ENCODE measurements at regions not wholly inside any gene's neighbourhood (a gene's known extent, or its start where the extent isn't known, plus 50 kb on each side); places are given as distances from the start of the nearest gene placed in this dataset.

- DNase-seq (ENCODE audit: low read depth): no peak
These were observed 819.5 kb downstream of the BCL11A start for GRCh38 chr2:59733970-59734369.

GRCh38 chr2:59733567-59733930 is 819.9 kb downstream of the BCL11A start:
- no peak for DNase-seq (ENCODE audit: low read depth)

- no peak for DNase-seq (ENCODE audit: low read depth)
These were observed 820.4 kb downstream of the BCL11A start for GRCh38 chr2:59732871-59733566.

GRCh38 chr2:59727121-59727590 is 826.3 kb downstream of the BCL11A start:
- no peak for DNase-seq (ENCODE audit: low read depth)

- DNase-seq (ENCODE audit: low read depth): no peak
These were observed 827.0 kb downstream of the BCL11A start for GRCh38 chr2:59726228-59727120.

GRCh38 chr2:59724746-59725145 is 828.7 kb downstream of the BCL11A start:
- no peak for DNase-seq (ENCODE audit: low read depth)

- DNase-seq (ENCODE audit: low read depth): no peak
These were observed 833.1 kb downstream of the BCL11A start for GRCh38 chr2:59720296-59720866.

- DNase-seq (ENCODE audit: low read depth): no peak
These were observed 839.9 kb downstream of the BCL11A start for GRCh38 chr2:59713577-59713976.

GRCh38 chr2:59711121-59711520 is 842.3 kb downstream of the BCL11A start:
- no peak for DNase-seq (ENCODE audit: low read depth)

- no peak for DNase-seq (ENCODE audit: low read depth)
These were observed 846.7 kb downstream of the BCL11A start for GRCh38 chr2:59706729-59707128.

GRCh38 chr2:59703796-59704195 is 849.7 kb downstream of the BCL11A start:
- no peak for DNase-seq (ENCODE audit: low read depth)

- no peak for DNase-seq (ENCODE audit: low read depth)
These were observed 851.4 kb downstream of the BCL11A start for GRCh38 chr2:59702026-59702425.

GRCh38 chr2:59701271-59701994 is 852.0 kb downstream of the BCL11A start:
- no peak for DNase-seq (ENCODE audit: low read depth)

GRCh38 chr2:59694176-59694575 is 859.3 kb downstream of the BCL11A start:
- DNase-seq (ENCODE audit: low read depth): no peak

GRCh38 chr2:59693231-59693959 is 860.1 kb downstream of the BCL11A start:
- no peak for DNase-seq (ENCODE audit: low read depth)

GRCh38 chr2:59691518-59692190 is 861.8 kb downstream of the BCL11A start:
- no peak for DNase-seq (ENCODE audit: low read depth)

GRCh38 chr2:59690849-59691248 is 862.6 kb downstream of the BCL11A start:
- DNase-seq (ENCODE audit: low read depth): no peak

- no peak for DNase-seq (ENCODE audit: low read depth)
These were observed 868.7 kb downstream of the BCL11A start for GRCh38 chr2:59684771-59685166.

GRCh38 chr2:59684116-59684770 is 869.2 kb downstream of the BCL11A start:
- no peak for DNase-seq (ENCODE audit: low read depth)

GRCh38 chr2:59680863-59681262 is 872.6 kb downstream of the BCL11A start:
- DNase-seq (ENCODE audit: low read depth): no peak

Data from stimulated activated CD8-positive, alpha-beta memory T cell treated with anti-CD3 and anti-CD28 coated beads, Interleukin-4, amount 100 ng/mL, for 24 hours (primary cell).